Mesothelial cell of epicardium (in vitro differentiated cells): ENCODE measurements at regions not wholly inside any gene's neighbourhood (a gene's known extent, or its start where the extent isn't known, plus 50 kb on each side); places are given as distances from the start of the nearest gene placed in this dataset.

Experiments
- DNase-seq, 2 experiments: peaks; one replicate each; pipeline ENCODE4 v3.0.0; 2021; ENCODE audit warnings: low spot score in 2 of 2; ENCODE audit not compliant: unreplicated experiment in 2 of 2
- H3K27ac Mint-ChIP-seq: 2 replicates; pipeline ENCODE4 v1.8.0; 2021; ENCODE audit warnings: mixed read lengths
- H3K27me3 Mint-ChIP-seq: 2 replicates; pipeline ENCODE4 v1.8.0; 2021; ENCODE audit warnings: low read depth, mixed read lengths
- H3K36me3 Mint-ChIP-seq: 2 replicates; pipeline ENCODE4 v1.8.0; 2021; ENCODE audit warnings: mixed read lengths
- H3K4me1 Mint-ChIP-seq: 2 replicates; pipeline ENCODE4 v1.8.0; 2021; ENCODE audit warnings: mixed read lengths
- H3K4me3 Mint-ChIP-seq: 2 replicates; pipeline ENCODE4 v1.8.0; 2021; ENCODE audit warnings: mild to moderate bottlenecking, moderate library complexity, mixed read lengths
- H3K9me3 Mint-ChIP-seq: 2 replicates; pipeline ENCODE4 v1.8.0; 2021; ENCODE audit warnings: mixed read lengths
- CTCF ChIP-seq: fragments of 200-600 bp; sonication (generic); IDR thresholded peaks from one replicate; pipeline ENCODE4 v1.5.0; 2021; ENCODE audit warnings: antibody characterized with exemption; ENCODE audit not compliant: unreplicated experiment

- Mint-ChIP-seq H3K36me3 (peaks cover 4% of the 10 kb centered on the region), H3K4me1 (peaks cover 6% of the 10 kb centered on the region), H3K27me3 (peaks cover 2% of the 10 kb centered on the region), H3K4me3 (no peak overlapping the region), H3K9me3 (peaks cover 29% of the 10 kb centered on the region), H3K27ac (no peak overlapping the region)
- DNase-seq = no peak
- TF ChIP-seq CTCF = no peak
These were observed 114.6 kb upstream of the ATP1B1 start for GRCh38 chr1:168991667-168992475.

GRCh38 chr1:169001353-169001752 lies 105.1 kb upstream of the ATP1B1 start:
- Mint-ChIP-seq H3K4me1 (peaks cover 25% of the 10 kb centered on the region), H3K9me3 (peaks cover 7% of the 10 kb centered on the region), H3K27me3 (no peaks in the 10 kb centered on the region), H3K27ac (no peak overlapping the region), H3K4me3 (no peak overlapping the region), H3K36me3 (peaks cover 2% of the 10 kb centered on the region)
- TF ChIP-seq CTCF = no peak
- no peak for DNase-seq

GRCh38 chr1:169003864-169004516 lies 102.5 kb upstream of the ATP1B1 start:
- no peaks in the 10 kb centered on the region for H3K36me3 Mint-ChIP-seq
- TF ChIP-seq CTCF = no peak
- H3K9me3 Mint-ChIP-seq = no peaks in the 10 kb centered on the region
- peak overlapping the region; percentile 90 for H3K27ac Mint-ChIP-seq
- DNase-seq = no peak
- no peak overlapping the region for H3K4me3 Mint-ChIP-seq
- H3K27me3 Mint-ChIP-seq = no peaks in the 10 kb centered on the region
- peaks cover 25% of the 10 kb centered on the region for H3K4me1 Mint-ChIP-seq

GRCh38 chr1:169005776-169006175 lies 100.7 kb upstream of the ATP1B1 start:
- Mint-ChIP-seq H3K4me3 (no peak overlapping the region), H3K27me3 (no peaks in the 10 kb centered on the region), H3K36me3 (no peaks in the 10 kb centered on the region), H3K4me1 (peaks cover 17% of the 10 kb centered on the region), H3K9me3 (no peaks in the 10 kb centered on the region), H3K27ac (no peak overlapping the region)
- no peak for TF ChIP-seq CTCF
- DNase-seq = no peak

- Mint-ChIP-seq H3K4me1 (peaks cover 2% of the 10 kb centered on the region), H3K36me3 (no peaks in the 10 kb centered on the region), H3K9me3 (no peaks in the 10 kb centered on the region), H3K27me3 (no peaks in the 10 kb centered on the region), H3K27ac (no peak overlapping the region), H3K4me3 (no peak overlapping the region)
- TF ChIP-seq CTCF = no peak
- no peak for DNase-seq
These were observed 96.8 kb upstream of the ATP1B1 start for GRCh38 chr1:169009666-169010065.
